Keratinocyte (primary cell): ENCODE measurements at regions not wholly inside any gene's neighbourhood (a gene's known extent, or its start where the extent isn't known, plus 50 kb on each side); places are given as distances from the start of the nearest gene placed in this dataset.

Experiments used
- DNase-seq: peaks from one replicate; pipeline ENCODE4 v3.0.0-alpha.2; 2011; ENCODE audit warnings: low read depth, missing footprints, low spot score
- FAIRE-seq: peaks from 2 replicates; lab custom pipeline; 2011; peaks lifted over from hg19 to GRCh38; lab: Jason Lieb, UNC
- H2AFZ ChIP-seq: 2 replicates; pipeline ENCODE4 v1.6.0; 2012; ENCODE audit warnings: low read length, control low read depth, inconsistent platforms; ENCODE audit not compliant: control insufficient read depth
- H3K27ac ChIP-seq: 2 replicates; pipeline ENCODE4 v1.5.1; 2011; ENCODE audit warnings: low read length; ENCODE audit not compliant: control insufficient read depth, insufficient read depth
- H3K27me3 ChIP-seq: 3 replicates; pipeline ENCODE4 v1.6.0; 2011; ENCODE audit warnings: low read length; ENCODE audit not compliant: control insufficient read depth, insufficient read depth; ENCODE audit errors: extremely low read depth
- H3K36me3 ChIP-seq, 2 experiments: 2 replicates in 1 of 2; 3 replicates in 1 of 2; pipeline ENCODE4 v1.5.1; 2011; ENCODE audit warnings: low read length in 2 of 2, mild to moderate bottlenecking in 1 of 2; ENCODE audit not compliant: control insufficient read depth in 2 of 2, insufficient read depth in 2 of 2; ENCODE audit errors: extremely low read depth in 1 of 2
- H3K4me1 ChIP-seq: 3 replicates; pipeline ENCODE4 v1.5.1; 2011; ENCODE audit warnings: low read length; ENCODE audit not compliant: control insufficient read depth, insufficient read depth; ENCODE audit errors: extremely low read depth
- H3K4me2 ChIP-seq: 3 replicates; pipeline ENCODE4 v1.6.0; 2011; ENCODE audit warnings: low read depth, low read length; ENCODE audit not compliant: control insufficient read depth, insufficient read depth; ENCODE audit errors: extremely low read depth
- H3K4me3 ChIP-seq, 3 experiments: fragments of 200-600 bp in 1 of 3; sonication (generic) in 1 of 3; 2 replicates in 2 of 3; 3 replicates in 1 of 3; pipeline ENCODE4 v1.5.1; 2011 to 2016; ENCODE audit warnings: low read length in 3 of 3, mild to moderate bottlenecking in 3 of 3, control low read depth in 2 of 3, inconsistent platforms in 1 of 3, low read depth in 1 of 3, mixed read lengths in 1 of 3, mixed run types in 1 of 3, moderate library complexity in 1 of 3; ENCODE audit not compliant: control insufficient read depth in 2 of 3, insufficient read depth in 2 of 3; ENCODE audit errors: extremely low read depth in 1 of 3
- H3K79me2 ChIP-seq: 2 replicates; pipeline ENCODE4 v1.6.0; 2012; ENCODE audit warnings: low read length; ENCODE audit not compliant: control insufficient read depth, insufficient read depth
- H3K9ac ChIP-seq: 3 replicates; pipeline ENCODE4 v1.6.0; 2011; ENCODE audit warnings: low read length; ENCODE audit not compliant: control insufficient read depth, insufficient read depth; ENCODE audit errors: extremely low read depth
- H3K9me1 ChIP-seq: 3 replicates; pipeline ENCODE4 v1.6.0; 2011; ENCODE audit warnings: low read length; ENCODE audit not compliant: control insufficient read depth, insufficient read depth; ENCODE audit errors: extremely low read depth
- H3K9me3 ChIP-seq: 2 replicates; pipeline ENCODE4 v1.5.1; 2012; ENCODE audit warnings: low read depth, low read length; ENCODE audit not compliant: control insufficient read depth
- H4K20me1 ChIP-seq: 3 replicates; pipeline ENCODE4 v1.6.0; 2011; ENCODE audit warnings: low read length; ENCODE audit not compliant: control insufficient read depth, insufficient read depth; ENCODE audit errors: extremely low read depth
- EZH2 ChIP-seq: IDR thresholded peaks from one replicate; pipeline ENCODE4 v1.6.1; 2012; ENCODE audit warnings: inconsistent platforms, mild to moderate bottlenecking, low read length, moderate library complexity
- dilution Hi-C: fragments of 300-500 bp; cut with MboI; formaldehyde crosslinking; loops from one replicate; pipeline ENCODE4 v1.7.0; 2020; ENCODE audit warnings: low sequenced_read_pairs; ENCODE audit not compliant: extremely low pct_ligation_motif_present
- TF ChIP-seq, protein P1 (sequence below), 3 experiments: IDR thresholded peaks in 1 of 3; conservative IDR thresholded peaks in 1 of 3; optimal IDR thresholded peaks in 1 of 3; 2 replicates in 2 of 3; 3 replicates in 1 of 3; pipeline versions ENCODE3 to v1.5.1; 2011; ENCODE audit warnings: low read length in 3 of 3, mild to moderate bottlenecking in 3 of 3, moderate library complexity in 2 of 3, control low read depth in 1 of 3, inconsistent platforms in 1 of 3; ENCODE audit not compliant: insufficient read depth in 2 of 3; ENCODE audit errors: extremely low read depth in 1 of 3

DNA sequence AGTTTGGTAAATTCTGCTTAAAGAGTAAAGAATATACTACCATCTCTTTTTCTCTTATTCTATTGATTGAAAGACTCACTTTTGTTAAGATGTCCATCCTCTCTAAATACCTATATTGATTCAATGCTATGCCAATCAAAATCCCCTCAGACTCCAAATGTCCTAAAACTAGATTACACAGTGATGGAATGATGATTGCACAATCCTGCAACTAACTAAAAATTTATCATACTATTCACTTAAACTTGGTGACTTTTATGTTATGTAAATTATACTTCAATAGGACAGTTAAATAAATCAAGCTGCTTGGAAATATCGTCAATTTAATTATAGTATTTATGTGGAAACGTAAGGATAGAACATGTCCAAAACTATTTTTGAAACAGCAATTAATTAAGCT is 2765.1 kb upstream of the PCDH20 start:
- no peaks in the 10 kb centered on the region for H3K36me3 ChIP-seq
- H2AFZ ChIP-seq: no peak overlapping the region
- H3K27ac ChIP-seq: no peak overlapping the region
- no peaks in the 10 kb centered on the region for H3K27me3 ChIP-seq
- FAIRE-seq (no peak), DNase-seq (no peak)
- no peak overlapping the region for H3K4me3 ChIP-seq
- H3K9me1 ChIP-seq: no peaks in the 10 kb centered on the region
- dilution Hi-C loops: no loop called here
- H4K20me1 ChIP-seq: no peaks in the 10 kb centered on the region
- no peaks in the 10 kb centered on the region for H3K9me3 ChIP-seq
- H3K9ac ChIP-seq: no peak overlapping the region
- no peaks in the 10 kb centered on the region for H3K4me1 ChIP-seq
- H3K79me2 ChIP-seq: no peaks in the 10 kb centered on the region
- no peak overlapping the region for H3K4me2 ChIP-seq
- TF ChIP-seq, protein P1, sequence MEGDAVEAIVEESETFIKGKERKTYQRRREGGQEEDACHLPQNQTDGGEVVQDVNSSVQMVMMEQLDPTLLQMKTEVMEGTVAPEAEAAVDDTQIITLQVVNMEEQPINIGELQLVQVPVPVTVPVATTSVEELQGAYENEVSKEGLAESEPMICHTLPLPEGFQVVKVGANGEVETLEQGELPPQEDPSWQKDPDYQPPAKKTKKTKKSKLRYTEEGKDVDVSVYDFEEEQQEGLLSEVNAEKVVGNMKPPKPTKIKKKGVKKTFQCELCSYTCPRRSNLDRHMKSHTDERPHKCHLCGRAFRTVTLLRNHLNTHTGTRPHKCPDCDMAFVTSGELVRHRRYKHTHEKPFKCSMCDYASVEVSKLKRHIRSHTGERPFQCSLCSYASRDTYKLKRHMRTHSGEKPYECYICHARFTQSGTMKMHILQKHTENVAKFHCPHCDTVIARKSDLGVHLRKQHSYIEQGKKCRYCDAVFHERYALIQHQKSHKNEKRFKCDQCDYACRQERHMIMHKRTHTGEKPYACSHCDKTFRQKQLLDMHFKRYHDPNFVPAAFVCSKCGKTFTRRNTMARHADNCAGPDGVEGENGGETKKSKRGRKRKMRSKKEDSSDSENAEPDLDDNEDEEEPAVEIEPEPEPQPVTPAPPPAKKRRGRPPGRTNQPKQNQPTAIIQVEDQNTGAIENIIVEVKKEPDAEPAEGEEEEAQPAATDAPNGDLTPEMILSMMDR (optimal IDR thresholded peaks at IDR 0.05 in 1 of 3, IDR thresholded peaks at IDR 0.05 in 1 of 3, conservative IDR thresholded peaks at IDR 0.05 in 1 of 3; ENCODE audit: extremely low read depth in 1 of 3, insufficient read depth in 2 of 3, low read length in 3 of 3): no peak
- no peak for TF ChIP-seq EZH2

DNA sequence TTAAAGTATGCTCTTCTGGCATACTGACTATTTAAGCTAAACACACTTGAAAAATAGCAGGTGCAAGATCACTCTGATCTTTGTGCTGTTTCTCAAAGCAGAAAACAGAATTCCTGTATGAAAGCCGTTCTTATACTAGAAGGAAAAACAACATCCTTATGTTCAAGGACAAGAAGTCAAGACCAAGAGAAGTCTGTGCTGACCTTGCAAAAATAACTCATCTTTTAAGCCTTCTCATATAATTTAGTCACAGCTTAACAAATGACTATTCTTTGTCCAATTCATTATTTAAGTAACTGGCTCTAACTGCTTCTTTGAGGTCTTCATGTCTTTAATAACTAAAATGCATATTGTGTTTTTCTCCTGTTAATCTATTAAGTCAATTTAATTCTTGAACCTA is 2750.2 kb upstream of the PCDH20 start:
- dilution Hi-C loops: no loop called here
- DNase-seq (no peak), FAIRE-seq (no peak)
- Histone ChIP-seq H3K36me3 (no peaks in the 10 kb centered on the region), H3K9me3 (no peaks in the 10 kb centered on the region), H4K20me1 (no peaks in the 10 kb centered on the region), H3K4me3 (no peak overlapping the region), H3K9me1 (no peaks in the 10 kb centered on the region), H3K9ac (no peak overlapping the region), H3K4me2 (no peak overlapping the region), H3K4me1 (no peaks in the 10 kb centered on the region), H3K27me3 (no peaks in the 10 kb centered on the region), H3K27ac (no peak overlapping the region), H2AFZ (no peak overlapping the region), H3K79me2 (no peaks in the 10 kb centered on the region)
- no peak for TF ChIP-seq EZH2
- TF ChIP-seq, protein P1 (optimal IDR thresholded peaks at IDR 0.05 in 1 of 3, IDR thresholded peaks at IDR 0.05 in 1 of 3, conservative IDR thresholded peaks at IDR 0.05 in 1 of 3; ENCODE audit: extremely low read depth in 1 of 3, insufficient read depth in 2 of 3, low read length in 3 of 3): no peak
